HCT116 (cell line): ENCODE measurements at regions not wholly inside any gene's neighbourhood (a gene's known extent, or its start where the extent isn't known, plus 50 kb on each side); places are given as distances from the start of the nearest gene placed in this dataset.

Source experiments
- ATAC-seq: fragments of 200-7000 bp; cut with Tn5 transposase; 2 replicates; pipeline ENCODE4 v1.9.1; 2020; ENCODE audit warnings: mild to moderate bottlenecking, moderate library complexity
- BruUV-seq: library from RNA; stranded (reverse); fragments of 400-500 nt; replicated peaks from 2 replicates; lab custom pipeline; 2021; lab: Mats Ljungman, UMichigan
- CTCF ChIA-PET: fragments of 300-600 bp; sonication (Branson Sonifier 250); formaldehyde crosslinking; loops from one replicate; lab custom pipeline; 2021; ENCODE audit warnings: antibody characterized with exemption; lab: Charles Lee
- POLR2A ChIA-PET: fragments of 300-600, 350-600 bp; sonication (Branson Sonifier 250); formaldehyde crosslinking; loops from one replicate; lab custom pipeline; 2021; ENCODE audit warnings: antibody characterized with exemption; lab: Charles Lee
- RAD21 ChIA-PET, 2 experiments: fragments of 300-600 bp; sonication (Branson Sonifier 250); formaldehyde crosslinking; loops; one replicate each; lab custom pipeline; 2023; ENCODE audit warnings: low total read pairs in 2 of 2; ENCODE audit not compliant: uncharacterized antibody in 2 of 2, unreplicated experiment in 2 of 2, low non-redundant PET in 1 of 2; lab: Charles Lee
- DNase-seq: peaks from one replicate; pipeline ENCODE4 v3.0.0-alpha.2; 2010; ENCODE audit warnings: low read depth, low spot score
- H2AFZ ChIP-seq: fragments of 200-600 bp; shearing (Covaris generic), sonication (generic); 2 replicates; pipeline ENCODE4 v1.6.1; 2017; ENCODE audit warnings: low read depth, mixed run types, mixed read lengths, antibody characterized with exemption, low read length; ENCODE audit not compliant: poor library complexity, severe bottlenecking
- H3K27ac ChIP-seq: 2 replicates; pipeline ENCODE4 v1.5.1; 2012; ENCODE audit warnings: low read depth, low read length
- H3K27me3 ChIP-seq: fragments of 200-600 bp; sonication (generic); 2 replicates; pipeline ENCODE4 v1.6.1; 2016; ENCODE audit warnings: mixed run types, low read length, mixed read lengths; ENCODE audit not compliant: insufficient read depth
- H3K36me3 ChIP-seq, 2 experiments: fragments of 200-500 bp in 1 of 2; fragments of 200-600 bp in 1 of 2; sonication (Bioruptor generic) in 1 of 2; sonication (generic) in 1 of 2; 2 replicates each; pipeline versions ENCODE4 v1.5.1 to v1.6.1; 2014 to 2016; ENCODE audit warnings: low read length in 2 of 2, inconsistent platforms in 1 of 2, mixed read lengths in 1 of 2, mixed run types in 1 of 2; ENCODE audit not compliant: insufficient read depth in 2 of 2, control insufficient read depth in 1 of 2
- H3K4me1 ChIP-seq, 2 experiments: fragments of 200-600 bp in 1 of 2; sonication (generic) in 1 of 2; 2 replicates each; pipeline versions ENCODE4 v1.5.1 to v1.6.1; 2012 to 2017; ENCODE audit warnings: low read length in 2 of 2, inconsistent platforms in 1 of 2, mild to moderate bottlenecking in 1 of 2, mixed read lengths in 1 of 2, mixed run types in 1 of 2, moderate library complexity in 1 of 2; ENCODE audit not compliant: insufficient read depth in 2 of 2, control insufficient read depth in 1 of 2
- H3K4me2 ChIP-seq: fragments of 200-600 bp; sonication (generic); 2 replicates; pipeline ENCODE4 v1.6.1; 2017; ENCODE audit warnings: mixed run types, low read length, mixed read lengths
- H3K4me3 ChIP-seq, 2 experiments: fragments of 200-600 bp in 1 of 2; sonication (generic) in 1 of 2; replicated peaks in 1 of 2; 2 replicates each; pipeline ENCODE4 v1.5.1; 2011 to 2016; ENCODE audit warnings: low read length in 2 of 2, control low read depth in 1 of 2, low read depth in 1 of 2, mild to moderate bottlenecking in 1 of 2, mixed read lengths in 1 of 2, mixed run types in 1 of 2
- H3K79me2 ChIP-seq: fragments of 200-600 bp; sonication (generic); 2 replicates; pipeline ENCODE4 v1.6.1; 2017; ENCODE audit warnings: mild to moderate bottlenecking, mixed run types, low read length, moderate library complexity, mixed read lengths; ENCODE audit not compliant: insufficient read depth
- H3K9ac ChIP-seq: fragments of 200-600 bp; sonication (generic); 2 replicates; pipeline ENCODE4 v1.6.1; 2016; ENCODE audit warnings: low read length, mixed read lengths
- H3K9me2 ChIP-seq: fragments of 200-600 bp; sonication (generic), shearing (Covaris generic); 2 replicates; pipeline ENCODE4 v1.6.1; 2017; ENCODE audit warnings: mixed run types, mild to moderate bottlenecking, moderate library complexity; ENCODE audit not compliant: insufficient read depth
- H3K9me3 ChIP-seq, 2 experiments: fragments of 200-500 bp in 1 of 2; fragments of 200-600 bp in 1 of 2; sonication (Bioruptor generic) in 1 of 2; sonication (generic) in 1 of 2; 2 replicates each; pipeline ENCODE4 v1.6.1; 2014 to 2017; ENCODE audit warnings: low read length in 2 of 2, mixed read lengths in 2 of 2, inconsistent platforms in 1 of 2, low read depth in 1 of 2, mild to moderate bottlenecking in 1 of 2, mixed run types in 1 of 2, moderate library complexity in 1 of 2; ENCODE audit not compliant: control insufficient read depth in 1 of 2, insufficient read depth in 1 of 2
- H4K20me1 ChIP-seq: fragments of 200-600 bp; sonication (generic), shearing (Covaris generic); 2 replicates; pipeline ENCODE4 v1.6.1; 2017; ENCODE audit warnings: mixed run types, mild to moderate bottlenecking, moderate library complexity; ENCODE audit not compliant: insufficient read depth
- FOSL1 ChIP-seq: IDR thresholded peaks from 2 replicates; pipeline ENCODE4 v1.6.1; 2012; ENCODE audit warnings: low read depth
- MAX ChIP-seq: IDR thresholded peaks from 2 replicates; pipeline ENCODE4 v1.6.1; 2012
- POLR2AphosphoS5 ChIP-seq: IDR thresholded peaks from 2 replicates; pipeline ENCODE4 v1.6.1; 2011; ENCODE audit warnings: mild to moderate bottlenecking, low read depth, low read length, moderate library complexity
- SIN3A ChIP-seq: IDR thresholded peaks from 2 replicates; pipeline ENCODE4 v1.6.1; 2012; ENCODE audit warnings: low read depth
- SRF ChIP-seq: IDR thresholded peaks from 2 replicates; pipeline ENCODE4 v1.6.1; 2012; ENCODE audit warnings: low read depth
- TCF7L2 ChIP-seq: IDR thresholded peaks from 2 replicates; pipeline ENCODE4 v1.7.0; 2011; ENCODE audit warnings: borderline replicate concordance, inconsistent platforms; ENCODE audit not compliant: insufficient read depth, insufficient read length; ENCODE audit errors: extremely low read depth
- ZBTB33 ChIP-seq: IDR thresholded peaks from 2 replicates; pipeline ENCODE4 v1.6.1; 2011; ENCODE audit warnings: mild to moderate bottlenecking, low read length, moderate library complexity; ENCODE audit not compliant: insufficient replicate concordance; ENCODE audit errors: extremely low read depth
- ZFX ChIP-seq: fragments of 450-650 bp; IDR thresholded peaks from 2 replicates; pipeline ENCODE4 v1.6.1; 2017
- intact Hi-C: fragments of 100-400 bp; cut with micrococcal nuclease; formaldehyde crosslinking; loops from 2 replicates; pipeline ENCODE4 v1.10.0; 2022

GRCh38 chr22:46055911-46056545 lies 79.1 kb upstream of the WNT7B start:
- no peak for DNase-seq
- Histone ChIP-seq H3K27me3 (no peaks in the 10 kb centered on the region), H3K79me2 (peaks cover 65% of the 10 kb centered on the region), H3K4me1 (peaks cover 19 to 27% of the 10 kb centered on the region in 2 experiments), H3K4me2 (no peak overlapping the region), H3K36me3 (no peaks in the 10 kb centered on the region), H2AFZ (no peak overlapping the region), H3K9me3 (no peaks in the 10 kb centered on the region), H4K20me1 (no peaks in the 10 kb centered on the region), H3K4me3 (no peak overlapping the region), H3K9me2 (no peaks in the 10 kb centered on the region), H3K9ac (no peak overlapping the region), H3K27ac (no peak overlapping the region)
- ChIA-PET CTCF (no interaction called here), RAD21 (no interaction called here), POLR2A (no interaction called here)
- BruUV-seq = no TSS peak
- intact Hi-C loops = no loop called here
- TF ChIP-seq ZBTB33 (no peak), FOSL1 (no peak), POLR2AphosphoS5 (no peak), SRF (no peak), SIN3A (no peak), TCF7L2 (no peak), MAX (no peak), ZFX (no peak)
- ATAC-seq = no peak
